Heart right ventricle (tissue), 16 donors: ENCODE measurements at regions not wholly inside any gene's neighbourhood (a gene's known extent, or its start where the extent isn't known, plus 50 kb on each side); places are given as distances from the start of the nearest gene placed in this dataset.

Experiments
- ATAC-seq, 8 donors: fragments of 200-7000 bp; cut with Tn5 transposase; one replicate each; pipeline ENCODE4 v1.9.1; 2020; ENCODE audit warnings: mild to moderate bottlenecking in 8 of 8, moderate library complexity in 8 of 8, moderate number of reproducible peaks in 1 of 8
- DNase-seq, 2 donors: peaks; one replicate each; pipeline ENCODE4 v3.0.0-alpha.2; 2020
- H3K27ac ChIP-seq, 10 donors: fragments of 200-600 bp; sonication (generic) in 2 of 10; one replicate each; pipeline versions ENCODE4 v1.5.0 to v1.8.0; 2020 to 2022; ENCODE audit warnings: mild to moderate bottlenecking in 3 of 10
- H3K27me3 ChIP-seq, 7 donors: fragments of 200-600 bp; one replicate each; pipeline ENCODE4 v1.8.0; 2021 to 2022; ENCODE audit warnings: mild to moderate bottlenecking in 2 of 7
- H3K36me3 ChIP-seq, 9 donors: fragments of 200-600 bp; sonication (generic) in 1 of 9; one replicate each; pipeline versions ENCODE4 v1.5.0 to v1.8.0; 2020 to 2022; ENCODE audit warnings: mild to moderate bottlenecking in 2 of 9
- H3K4me1 ChIP-seq, 9 donors: fragments of 200-600 bp; sonication (generic) in 1 of 9; one replicate each; pipeline versions ENCODE4 v1.5.0 to v1.8.0; 2020 to 2022; ENCODE audit warnings: mild to moderate bottlenecking in 4 of 9
- H3K4me3 ChIP-seq, 10 donors: fragments of 200-600 bp; sonication (generic) in 2 of 10; one replicate each; pipeline versions ENCODE4 v1.5.0 to v1.8.0; 2020 to 2022; ENCODE audit warnings: mild to moderate bottlenecking in 7 of 10, moderate library complexity in 2 of 10
- H3K9me3 ChIP-seq, 11 donors: fragments of 200-600 bp in 10 of 11; sonication (generic) in 2 of 11; one replicate each; pipeline versions ENCODE4 v1.5.0 to v1.8.0; 2013 to 2022; ENCODE audit warnings: mild to moderate bottlenecking in 2 of 11, control low read depth in 1 of 11, moderate library complexity in 1 of 11
- CTCF ChIP-seq, 9 donors: fragments of 200-600 bp; sonication (generic) in 2 of 9; IDR thresholded peaks; one replicate each; pipeline versions ENCODE4 v1.5.0 to v1.8.0; 2021 to 2022; ENCODE audit warnings: antibody characterized with exemption in 9 of 9, mild to moderate bottlenecking in 5 of 9, moderate library complexity in 1 of 9
- WGBS, 2 donors: extraction: QIAGEN DNeasy Blood & Tissue Kit; methylation state at CpG; one replicate each; pipeline ENCODE4 v1.1.7; 2013; ENCODE audit warnings: inconsistent platforms in 1 of 2; 5-methylcytosine and 5-hydroxymethylcytosine counted together
- intact Hi-C, 10 donors: fragments of 100-400 bp; cut with DNase I; formaldehyde crosslinking; loops; one replicate each; pipeline versions ENCODE4 v1.11.1 to v1.14.2; 2022
- donor health status: Arrhythmogenic right ventricular cardiomyopathy.
- donor health status: ischemic (EF 13 %, LVEDD 7.1; RV severe dilation, severe dysfunction).
- donor health status: healthy with polysubstance abuse.
- donor health status: DM: no; HTN: yes; CAD: no.
- donor health status: DM: no; HTN: no; CAD: no.
- donor health status: ischemic (EF 25% LVEDD 6.9; RV normal size, moderate dysfunction).
- donor health status: ischemic (EF 25% LVEDD 5.7; RV mildly dilated, moderate dysfunction).
- donor health status: healthy.
- donor health status: DM: yes; HTN: yes; CAD: no.
- donor health status: Ischemic cardiomyopathy.
- donor health status: ischemic (EF 35%, LVEDD 5.7; RV mildly dilated, moderate dysfunction).
- donor health status: nonischemic (EF 11% LVEDD 7.7; RV severe dilation, severe dysfunction).
- donor health status: DM: yes; HTN: yes; CAD: no.
- donor health status: PGD.
- donor health status: ischemic (EF 29% LVEDD 5.4; RV normal size, mild dysfunction).
- donor health status: nonischemic (EF 23%, LVEDD 6.1; RV moderate dilation, normal function).

DNA sequence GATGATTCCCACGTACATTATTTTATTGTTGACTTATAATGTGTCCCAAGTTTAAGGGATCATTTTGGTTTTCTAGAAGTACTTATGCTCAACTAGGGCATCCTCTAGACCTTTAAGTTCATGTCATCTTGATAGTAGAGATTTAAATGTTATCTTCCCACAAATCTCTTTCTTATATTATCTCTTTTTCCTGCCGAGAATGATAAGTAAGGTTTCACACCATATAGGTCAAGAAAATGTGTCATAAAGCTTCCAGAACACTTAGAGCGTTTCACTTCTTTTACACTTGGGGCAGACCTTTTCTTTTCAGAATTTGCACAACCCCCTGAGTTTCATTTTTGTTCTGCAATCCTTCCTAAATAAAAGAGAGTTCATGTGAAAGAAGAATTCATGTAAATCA, 142.0 kb upstream of the CBLB start:
- 78 to 85% methylated on average over 3 of the region's 3 CpGs for WGBS, 2 donors
- no peaks in the 10 kb centered on the region for H3K36me3 ChIP-seq
- intact Hi-C loops = no loop called here
- ATAC-seq = no peak
- no peaks in the 10 kb centered on the region for H3K9me3 ChIP-seq
- H3K27me3 ChIP-seq = no peaks in the 10 kb centered on the region
- H3K4me1 ChIP-seq = peaks cover 0 to 14% (median 0%) of the 10 kb centered on the region in 9 donors
- TF ChIP-seq CTCF (IDR thresholded peaks at IDR 0.05) = no peak
- no peak overlapping the region for H3K27ac ChIP-seq
- DNase-seq = no peak
- H3K4me3 ChIP-seq = no peak overlapping the region

- peak in 1 of 8 donors; percentile 89 for ATAC-seq
- Histone ChIP-seq H3K4me3 (no peak overlapping the region), H3K4me1 (peaks cover 0 to 14% (median 0%) of the 10 kb centered on the region in 9 donors), H3K27ac (peak overlapping the region in 1 of 10 donors; percentile 80), H3K27me3 (no peaks in the 10 kb centered on the region), H3K9me3 (peaks cover 0 to 10% (median 0%) of the 10 kb centered on the region in 11 donors), H3K36me3 (no peaks in the 10 kb centered on the region)
- DNase-seq = no peak
- TF ChIP-seq CTCF (IDR thresholded peaks at IDR 0.05) = no peak
- intact Hi-C loops = no loop called here
- 49 to 70% methylated on average over 2 of the region's 2 CpGs for WGBS, 2 donors
Observed at GRCh38 chr3:106013971-106014370, 145.2 kb upstream of the CBLB start.

DNA sequence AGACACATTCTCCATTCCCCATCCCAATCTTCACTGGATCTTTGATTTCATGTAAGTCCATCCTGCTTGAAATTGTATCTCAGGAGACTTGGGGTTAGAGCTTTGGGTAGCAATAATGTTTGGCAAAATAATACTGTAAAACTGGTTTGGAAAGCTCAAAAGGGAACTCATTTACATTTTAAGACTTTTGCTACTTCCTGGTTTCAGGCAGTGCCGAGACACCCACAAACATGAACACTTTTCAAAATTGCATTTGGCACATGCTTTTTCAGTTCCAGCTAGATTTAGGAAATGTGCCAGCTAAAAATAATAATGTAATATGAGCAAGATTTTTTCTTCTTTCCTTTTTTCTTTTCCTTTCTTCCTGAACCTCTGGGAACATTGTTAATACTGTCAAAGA, 145.7 kb upstream of the CBLB start:
- H3K4me3 ChIP-seq = no peak overlapping the region
- 70 to 86% methylated on average over 1 of the region's 1 CpG for WGBS, 2 donors
- intact Hi-C loops = no loop called here
- H3K4me1 ChIP-seq = peaks cover 0 to 14% (median 0%) of the 10 kb centered on the region in 9 donors
- DNase-seq (no peak), ATAC-seq (no peak)
- peak overlapping the region in 1 of 10 donors; percentile 80 for H3K27ac ChIP-seq
- H3K36me3 ChIP-seq = no peaks in the 10 kb centered on the region
- no peaks in the 10 kb centered on the region for H3K27me3 ChIP-seq
- no peak for TF ChIP-seq CTCF (IDR thresholded peaks at IDR 0.05)
- peaks cover 0 to 10% (median 0%) of the 10 kb centered on the region in 11 donors for H3K9me3 ChIP-seq

DNA sequence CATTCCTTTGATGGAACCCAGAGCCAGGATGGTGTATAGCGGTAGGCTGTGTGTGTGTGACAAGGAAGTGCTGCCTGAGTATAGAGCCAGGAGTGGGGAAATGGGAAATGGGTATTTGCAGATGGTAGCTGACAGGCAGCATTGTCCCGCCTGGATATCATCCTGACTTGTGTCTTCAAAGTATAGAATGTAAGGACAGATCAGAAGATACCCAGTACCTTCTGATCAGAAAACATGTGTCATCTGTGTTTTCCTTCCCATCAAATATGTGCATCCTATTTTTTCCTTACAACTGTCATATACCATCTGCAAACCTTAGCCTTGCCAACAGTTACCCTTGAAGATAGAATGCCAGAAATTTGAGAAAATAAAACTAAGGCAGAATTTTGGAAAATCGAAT, 146.2 kb upstream of the CBLB start:
- H3K4me1 ChIP-seq = peaks cover 0 to 14% (median 0%) of the 10 kb centered on the region in 9 donors
- DNase-seq = no peak
- H3K36me3 ChIP-seq = no peaks in the 10 kb centered on the region
- peaks cover 0 to 10% (median 0%) of the 10 kb centered on the region in 11 donors for H3K9me3 ChIP-seq
- intact Hi-C loops = no loop called here
- 93 to 95% methylated on average over 3 of the region's 3 CpGs for WGBS, 2 donors
- TF ChIP-seq CTCF (IDR thresholded peaks at IDR 0.05) = no peak
- peak overlapping the region in 1 of 10 donors; percentile 80 for H3K27ac ChIP-seq
- ATAC-seq = no peak
- H3K27me3 ChIP-seq = no peaks in the 10 kb centered on the region
- no peak overlapping the region for H3K4me3 ChIP-seq
